ENCODE measurements at regions not wholly inside any gene's neighbourhood (a gene's known extent, or its start where the extent isn't known, plus 50 kb on each side); places are given as distances from the start of the nearest gene placed in this dataset.

DNA sequence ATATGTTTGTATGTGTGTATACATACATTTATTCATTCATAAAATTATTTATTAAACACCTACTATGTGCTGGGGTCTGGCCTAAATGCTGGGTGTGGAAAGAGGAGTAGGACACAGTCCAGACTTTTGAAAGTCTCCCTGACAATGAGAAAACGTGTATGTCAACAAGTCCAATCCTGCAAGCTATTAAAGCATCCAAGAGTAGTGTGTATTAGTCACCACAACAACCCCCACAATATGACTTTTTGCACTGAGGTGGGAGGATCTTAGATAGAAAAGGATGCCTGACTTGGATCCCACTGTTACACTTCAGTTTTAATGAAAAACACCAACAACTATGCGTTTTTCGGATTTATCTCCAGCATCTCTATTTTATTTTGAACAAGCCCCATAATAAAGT is 446.4 kb downstream of the EPHA4 start:
- TF ChIP-seq, protein P1, sequence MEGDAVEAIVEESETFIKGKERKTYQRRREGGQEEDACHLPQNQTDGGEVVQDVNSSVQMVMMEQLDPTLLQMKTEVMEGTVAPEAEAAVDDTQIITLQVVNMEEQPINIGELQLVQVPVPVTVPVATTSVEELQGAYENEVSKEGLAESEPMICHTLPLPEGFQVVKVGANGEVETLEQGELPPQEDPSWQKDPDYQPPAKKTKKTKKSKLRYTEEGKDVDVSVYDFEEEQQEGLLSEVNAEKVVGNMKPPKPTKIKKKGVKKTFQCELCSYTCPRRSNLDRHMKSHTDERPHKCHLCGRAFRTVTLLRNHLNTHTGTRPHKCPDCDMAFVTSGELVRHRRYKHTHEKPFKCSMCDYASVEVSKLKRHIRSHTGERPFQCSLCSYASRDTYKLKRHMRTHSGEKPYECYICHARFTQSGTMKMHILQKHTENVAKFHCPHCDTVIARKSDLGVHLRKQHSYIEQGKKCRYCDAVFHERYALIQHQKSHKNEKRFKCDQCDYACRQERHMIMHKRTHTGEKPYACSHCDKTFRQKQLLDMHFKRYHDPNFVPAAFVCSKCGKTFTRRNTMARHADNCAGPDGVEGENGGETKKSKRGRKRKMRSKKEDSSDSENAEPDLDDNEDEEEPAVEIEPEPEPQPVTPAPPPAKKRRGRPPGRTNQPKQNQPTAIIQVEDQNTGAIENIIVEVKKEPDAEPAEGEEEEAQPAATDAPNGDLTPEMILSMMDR (IDR thresholded peaks at IDR 0.05): no peak
- no peak for TF ChIP-seq ZFX (IDR thresholded peaks at IDR 0.05; ENCODE audit: borderline replicate concordance)

Data from 22Rv1 (cell line).